Calu3 (cell line): ENCODE measurements at regions not wholly inside any gene's neighbourhood (a gene's known extent, or its start where the extent isn't known, plus 50 kb on each side); places are given as distances from the start of the nearest gene placed in this dataset.

Experiments
- BruUV-seq: library from RNA; stranded (reverse); fragments of 400-500 nt; replicated peaks from 2 replicates; lab custom pipeline; 2021; lab: Mats Ljungman, UMichigan
- CTCF ChIA-PET: fragments of 300-600 bp; sonication (Branson Sonifier 250); formaldehyde crosslinking; loops from one replicate; lab custom pipeline; 2022; ENCODE audit warnings: antibody characterized with exemption; lab: Charles Lee
- DNase-seq: peaks from one replicate; pipeline ENCODE4 v3.0.0; 2022
- H3K27ac Mint-ChIP-seq: one replicate; pipeline ENCODE4 v1.8.0; 2022; ENCODE audit warnings: mixed read lengths; ENCODE audit not compliant: unreplicated experiment
- H3K27me3 Mint-ChIP-seq: one replicate; pipeline ENCODE4 v1.8.0; 2022; ENCODE audit warnings: mixed read lengths; ENCODE audit not compliant: unreplicated experiment
- H3K36me3 Mint-ChIP-seq: one replicate; pipeline ENCODE4 v1.8.0; 2022; ENCODE audit warnings: mild to moderate bottlenecking, moderate library complexity, mixed read lengths; ENCODE audit not compliant: insufficient read depth, unreplicated experiment
- H3K4me1 Mint-ChIP-seq: one replicate; pipeline ENCODE4 v1.8.0; 2022; ENCODE audit warnings: mild to moderate bottlenecking, low read depth, mixed read lengths; ENCODE audit not compliant: unreplicated experiment
- H3K4me3 Mint-ChIP-seq: one replicate; pipeline ENCODE4 v1.8.0; 2022; ENCODE audit warnings: mild to moderate bottlenecking, low read depth, moderate library complexity, mixed read lengths; ENCODE audit not compliant: unreplicated experiment
- H3K9me3 Mint-ChIP-seq: one replicate; pipeline ENCODE4 v1.8.0; 2022; ENCODE audit warnings: low read depth, mixed read lengths; ENCODE audit not compliant: unreplicated experiment
- intact Hi-C: fragments of 100-400 bp; cut with micrococcal nuclease; formaldehyde crosslinking; loops from one replicate; pipeline ENCODE4 v1.10.0; 2022; ENCODE audit not compliant: unreplicated experiment
- TF ChIP-seq, protein P1 (sequence below): fragments of 200-600 bp; IDR thresholded peaks from one replicate; pipeline ENCODE4 v1.8.0; 2022; ENCODE audit warnings: antibody characterized with exemption; ENCODE audit not compliant: unreplicated experiment

DNA sequence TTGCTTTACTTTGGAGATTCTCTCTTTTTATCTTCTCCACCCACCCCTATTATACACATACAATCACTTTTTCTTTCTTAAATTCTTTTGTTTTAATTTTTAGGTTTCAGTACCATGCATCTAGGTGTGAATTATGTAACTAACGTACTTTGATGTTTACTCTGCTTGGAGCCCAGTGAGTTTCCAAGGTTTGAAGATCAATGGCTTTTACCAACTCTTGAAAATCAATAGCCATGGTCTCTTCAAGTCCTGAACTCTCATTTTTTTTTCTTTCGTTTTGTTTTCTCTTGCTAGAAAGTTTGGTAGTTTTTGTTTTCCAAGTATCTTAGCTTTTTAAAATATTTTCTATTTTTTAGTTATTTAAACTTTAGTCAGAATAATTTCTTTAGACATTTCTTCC lies 417.2 kb downstream of the ZBBX start:
- CTCF ChIA-PET: no interaction called here
- Mint-ChIP-seq H3K4me1 (no peaks in the 10 kb centered on the region), H3K4me3 (no peak overlapping the region), H3K9me3 (no peaks in the 10 kb centered on the region), H3K36me3 (no peaks in the 10 kb centered on the region), H3K27me3 (no peaks in the 10 kb centered on the region), H3K27ac (no peak overlapping the region)
- no TSS peak for BruUV-seq
- intact Hi-C loops: no loop called here
- TF ChIP-seq, protein P1, sequence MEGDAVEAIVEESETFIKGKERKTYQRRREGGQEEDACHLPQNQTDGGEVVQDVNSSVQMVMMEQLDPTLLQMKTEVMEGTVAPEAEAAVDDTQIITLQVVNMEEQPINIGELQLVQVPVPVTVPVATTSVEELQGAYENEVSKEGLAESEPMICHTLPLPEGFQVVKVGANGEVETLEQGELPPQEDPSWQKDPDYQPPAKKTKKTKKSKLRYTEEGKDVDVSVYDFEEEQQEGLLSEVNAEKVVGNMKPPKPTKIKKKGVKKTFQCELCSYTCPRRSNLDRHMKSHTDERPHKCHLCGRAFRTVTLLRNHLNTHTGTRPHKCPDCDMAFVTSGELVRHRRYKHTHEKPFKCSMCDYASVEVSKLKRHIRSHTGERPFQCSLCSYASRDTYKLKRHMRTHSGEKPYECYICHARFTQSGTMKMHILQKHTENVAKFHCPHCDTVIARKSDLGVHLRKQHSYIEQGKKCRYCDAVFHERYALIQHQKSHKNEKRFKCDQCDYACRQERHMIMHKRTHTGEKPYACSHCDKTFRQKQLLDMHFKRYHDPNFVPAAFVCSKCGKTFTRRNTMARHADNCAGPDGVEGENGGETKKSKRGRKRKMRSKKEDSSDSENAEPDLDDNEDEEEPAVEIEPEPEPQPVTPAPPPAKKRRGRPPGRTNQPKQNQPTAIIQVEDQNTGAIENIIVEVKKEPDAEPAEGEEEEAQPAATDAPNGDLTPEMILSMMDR: no peak
- no peak for DNase-seq

GRCh38 chr3:166957121-166957520 lies 423.0 kb downstream of the ZBBX start:
- H3K27ac Mint-ChIP-seq: no peak overlapping the region
- CTCF ChIA-PET: no interaction called here
- TF ChIP-seq, protein P1: no peak
- no peaks in the 10 kb centered on the region for H3K36me3 Mint-ChIP-seq
- H3K27me3 Mint-ChIP-seq: no peaks in the 10 kb centered on the region
- H3K9me3 Mint-ChIP-seq: peaks cover 6% of the 10 kb centered on the region
- no peaks in the 10 kb centered on the region for H3K4me1 Mint-ChIP-seq
- no peak for DNase-seq
- intact Hi-C loops: no loop called here
- no TSS peak for BruUV-seq
- no peak overlapping the region for H3K4me3 Mint-ChIP-seq

DNA sequence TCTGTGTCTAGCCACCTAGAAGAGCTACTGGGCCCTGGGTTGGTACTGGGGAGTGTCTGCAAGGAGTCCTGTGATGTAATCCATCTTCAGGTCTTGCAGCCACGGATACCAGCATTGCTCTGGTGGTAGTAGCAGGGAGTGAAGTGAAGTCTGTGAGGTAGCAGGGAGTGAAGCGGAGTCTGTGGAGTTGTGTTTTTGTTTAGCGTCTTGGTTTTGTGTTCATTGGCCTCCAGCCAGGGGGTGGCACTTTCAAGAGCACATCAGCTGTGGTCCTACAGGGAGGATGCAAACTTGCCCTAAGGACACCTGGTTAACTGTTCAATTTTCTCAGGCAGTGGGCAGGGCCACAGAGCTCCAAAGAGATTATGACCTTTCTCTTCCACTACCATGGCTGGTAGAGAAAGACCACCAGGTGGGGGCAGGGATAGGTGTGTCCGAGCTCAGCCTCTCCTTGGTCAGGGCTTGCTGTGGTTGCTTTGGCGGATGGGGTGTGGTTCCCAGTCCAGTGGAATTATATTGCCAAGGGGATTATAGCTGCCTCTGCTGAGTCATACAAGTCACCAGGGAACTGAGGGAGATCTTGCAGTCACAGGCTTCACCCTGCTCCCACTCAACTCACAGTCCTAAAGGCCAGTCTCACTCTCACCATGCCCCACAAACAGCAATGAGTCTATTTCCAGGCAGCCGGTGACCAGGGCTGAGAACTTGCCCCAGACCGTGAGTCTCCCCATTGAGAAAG lies 424.7 kb downstream of the ZBBX start:
- Mint-ChIP-seq H3K36me3 (no peaks in the 10 kb centered on the region), H3K9me3 (peaks cover 10% of the 10 kb centered on the region), H3K4me1 (no peaks in the 10 kb centered on the region), H3K4me3 (no peak overlapping the region), H3K27me3 (no peaks in the 10 kb centered on the region), H3K27ac (no peak overlapping the region)
- DNase-seq: no peak
- no TSS peak for BruUV-seq
- TF ChIP-seq, protein P1: no peak
- intact Hi-C loops: no loop called here
- CTCF ChIA-PET: no interaction called here

DNA sequence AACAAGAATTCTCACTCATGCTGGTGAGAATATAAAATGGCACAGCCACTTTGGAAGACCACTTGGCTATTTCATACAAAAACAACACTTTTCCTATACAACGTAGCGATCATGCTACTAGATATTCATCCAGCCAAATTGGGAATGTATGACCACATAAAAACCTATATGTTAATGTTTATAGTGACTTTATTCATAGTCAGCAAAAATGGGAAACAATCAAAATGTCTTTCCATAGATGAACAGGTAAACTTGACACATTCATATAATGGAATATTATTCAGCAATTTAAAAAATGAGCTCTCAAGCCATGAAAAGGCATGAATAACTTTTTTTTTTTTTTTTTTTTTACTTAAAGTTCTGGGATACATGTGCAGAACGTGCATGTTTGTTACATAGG lies 445.2 kb downstream of the ZBBX start:
- no peaks in the 10 kb centered on the region for H3K27me3 Mint-ChIP-seq
- intact Hi-C loops: no loop called here
- H3K27ac Mint-ChIP-seq: no peak overlapping the region
- no peak for DNase-seq
- TF ChIP-seq, protein P1: no peak
- no peaks in the 10 kb centered on the region for H3K36me3 Mint-ChIP-seq
- BruUV-seq: no TSS peak
- no peaks in the 10 kb centered on the region for H3K9me3 Mint-ChIP-seq
- CTCF ChIA-PET: no interaction called here
- no peak overlapping the region for H3K4me3 Mint-ChIP-seq
- H3K4me1 Mint-ChIP-seq: no peaks in the 10 kb centered on the region
